Activated CD4-positive, CD25-positive, alpha-beta regulatory T cell treated with anti-CD3 and anti-CD28 coated beads, Interleukin-2, amount 50 U/mL, for 24 hours (primary cell): ENCODE measurements at regions not wholly inside any gene's neighbourhood (a gene's known extent, or its start where the extent isn't known, plus 50 kb on each side); places are given as distances from the start of the nearest gene placed in this dataset.

Experiments
- ATAC-seq, 2 donors: fragments of 150-1000 bp; cut with Tn5 transposase; one replicate each; pipeline ENCODE4 v1.10.0; 2021; ENCODE audit warnings: mild to moderate bottlenecking in 1 of 2, moderate library complexity in 1 of 2

DNA sequence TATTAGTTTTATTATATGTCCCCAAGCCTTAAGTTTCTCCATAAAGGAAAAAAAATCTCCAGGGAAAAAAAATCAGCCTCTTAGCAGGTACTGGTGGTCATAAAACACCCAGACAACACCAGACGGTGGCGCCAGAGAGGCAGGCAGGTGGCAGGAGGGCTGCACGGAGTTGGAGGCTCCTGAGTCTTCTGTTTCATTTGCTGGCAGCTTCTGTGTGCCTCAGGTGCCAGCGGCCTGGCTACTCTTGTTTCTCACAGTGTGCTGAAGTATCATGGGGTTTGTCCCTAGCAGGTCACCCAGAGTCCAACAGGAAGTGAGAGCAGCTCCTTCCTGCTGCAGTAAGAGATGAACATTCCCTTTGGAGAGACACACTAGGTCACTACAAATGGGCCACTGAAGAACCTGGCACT lies 123.3 kb upstream of the GADD45A start:
- peak; percentile 85 for ATAC-seq

- ATAC-seq, result no peak
Measured at GRCh38 chr1:67563684-67564083, 121.3 kb upstream of the GADD45A start.

- no peak for ATAC-seq
Measured at GRCh38 chr1:67564193-67564592, 120.8 kb upstream of the GADD45A start.

GRCh38 chr1:67566803-67567377 lies 118.1 kb upstream of the GADD45A start:
- no peak for ATAC-seq

DNA sequence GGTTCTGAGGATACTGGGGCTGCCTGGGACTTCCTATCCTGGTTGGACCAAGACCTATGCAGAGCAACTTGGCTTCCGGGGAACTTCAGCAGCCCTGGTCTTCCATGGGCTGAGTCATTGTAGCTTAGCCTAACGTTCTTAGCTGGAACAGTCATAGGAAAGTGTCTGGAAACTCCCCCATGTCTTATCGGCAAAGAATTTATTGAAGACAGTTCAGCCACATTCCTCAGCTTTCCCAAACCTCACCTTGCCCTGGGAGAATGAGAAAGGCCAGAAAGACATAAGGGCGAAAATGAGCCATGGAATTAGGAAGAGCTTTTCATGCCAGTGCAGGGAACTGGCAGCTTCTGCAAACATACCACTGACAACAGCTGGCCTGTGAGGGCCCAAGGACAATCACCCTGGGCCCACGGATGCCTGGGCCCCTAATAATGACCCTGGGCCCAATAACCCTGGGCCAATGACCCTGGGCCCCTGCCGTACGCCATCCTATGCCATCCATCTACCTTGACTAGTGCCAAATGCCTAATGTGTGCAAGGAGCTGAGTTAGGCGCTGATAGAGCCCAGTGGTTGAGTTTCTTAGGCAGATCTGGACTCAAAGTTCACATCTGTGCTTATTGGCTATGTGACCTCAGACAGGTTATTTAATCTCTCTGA lies 114.4 kb upstream of the GADD45A start:
- ATAC-seq, result no peak

DNA sequence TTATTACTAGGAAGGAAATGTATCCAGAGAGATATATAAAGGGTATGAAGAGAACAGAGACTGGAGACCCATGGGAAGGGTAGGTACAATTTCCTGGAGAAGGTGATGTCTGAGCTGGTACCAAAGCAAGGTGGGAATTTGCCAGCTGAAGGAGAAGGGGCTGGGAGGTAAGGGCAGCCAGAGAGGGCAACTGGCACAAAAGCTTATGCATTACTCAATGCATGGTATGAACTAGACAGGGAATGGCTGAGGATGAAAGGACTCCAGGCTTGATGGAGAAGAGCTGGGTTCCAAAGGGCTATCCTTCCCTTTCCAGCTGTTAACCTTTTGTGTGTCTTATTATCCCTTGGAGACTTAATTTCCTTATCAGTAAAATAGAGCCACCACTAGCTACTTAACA lies 113.6 kb upstream of the GADD45A start:
- ATAC-seq, result no peak

GRCh38 chr1:67571901-67572593 lies 113.0 kb upstream of the GADD45A start:
- ATAC-seq, result no peak

GRCh38 chr1:67572594-67573221 lies 112.3 kb upstream of the GADD45A start:
- no peak for ATAC-seq

- no peak for ATAC-seq
Measured at GRCh38 chr1:67573311-67573872, 111.6 kb upstream of the GADD45A start.

DNA sequence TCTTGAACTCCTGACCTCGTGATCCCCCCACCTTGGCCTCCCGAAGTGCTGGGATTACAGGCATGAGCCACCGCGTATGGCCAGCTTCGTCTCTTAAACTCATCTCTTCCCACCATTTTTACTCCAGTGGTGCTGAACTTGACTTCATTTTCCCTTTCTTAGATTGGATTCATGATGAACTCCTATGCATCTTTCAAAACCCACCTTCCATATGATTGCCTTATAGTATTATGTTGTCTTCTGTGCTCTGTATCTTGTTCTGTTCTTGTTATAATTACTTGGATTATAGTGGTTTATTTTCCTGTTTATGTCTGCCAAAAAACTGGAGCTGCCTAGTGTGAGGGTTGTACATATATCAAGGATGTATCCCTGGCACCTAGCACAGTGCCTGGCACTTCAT lies 110.8 kb upstream of the GADD45A start:
- ATAC-seq, result no peak

DNA sequence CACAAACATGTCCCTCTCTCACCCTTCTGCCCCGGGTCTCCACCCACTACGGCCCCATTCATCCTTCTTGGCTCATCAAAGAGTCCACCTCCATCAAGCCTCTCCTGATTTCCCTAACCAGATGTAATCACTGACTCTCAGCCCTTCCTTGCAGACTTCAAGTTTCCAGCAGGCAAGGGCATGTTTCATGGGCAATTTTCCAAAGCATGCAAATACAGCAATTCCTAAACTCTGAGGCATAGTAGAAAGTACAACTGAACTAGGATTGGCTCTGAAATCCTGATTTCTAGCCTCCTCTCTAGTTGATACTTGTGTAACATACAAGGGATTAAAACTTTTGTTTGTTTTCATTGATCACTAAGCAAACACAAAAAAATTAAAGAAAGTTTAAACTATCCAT lies 109.1 kb upstream of the GADD45A start:
- no peak for ATAC-seq

- ATAC-seq, result no peak
Measured at GRCh38 chr1:67576474-67576873, 108.5 kb upstream of the GADD45A start.

DNA sequence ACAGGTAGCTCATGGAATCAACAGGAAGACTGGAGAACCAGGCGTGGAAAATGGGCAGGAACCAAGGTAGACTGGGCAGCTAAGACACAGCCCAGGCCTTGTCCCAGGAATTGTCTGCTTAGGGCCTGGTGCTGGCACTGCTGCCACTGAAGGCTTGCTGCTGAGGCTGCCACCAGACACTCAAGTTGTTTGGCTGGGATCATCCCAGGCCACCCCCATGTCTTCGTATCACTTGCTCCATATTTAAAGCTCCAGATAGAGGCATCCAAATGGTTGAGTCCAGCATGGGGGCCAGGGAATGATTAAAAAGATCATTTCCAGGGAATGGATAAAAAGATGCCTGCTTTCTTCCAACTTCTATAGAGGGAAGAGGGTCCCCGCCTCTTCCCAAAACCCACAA lies 107.4 kb upstream of the GADD45A start:
- no peak for ATAC-seq

- ATAC-seq, result no peak
Measured at GRCh38 chr1:67578397-67579020, 106.5 kb upstream of the GADD45A start.

- ATAC-seq, result no peak
Measured at GRCh38 chr1:67579623-67580394, 105.2 kb upstream of the GADD45A start.

DNA sequence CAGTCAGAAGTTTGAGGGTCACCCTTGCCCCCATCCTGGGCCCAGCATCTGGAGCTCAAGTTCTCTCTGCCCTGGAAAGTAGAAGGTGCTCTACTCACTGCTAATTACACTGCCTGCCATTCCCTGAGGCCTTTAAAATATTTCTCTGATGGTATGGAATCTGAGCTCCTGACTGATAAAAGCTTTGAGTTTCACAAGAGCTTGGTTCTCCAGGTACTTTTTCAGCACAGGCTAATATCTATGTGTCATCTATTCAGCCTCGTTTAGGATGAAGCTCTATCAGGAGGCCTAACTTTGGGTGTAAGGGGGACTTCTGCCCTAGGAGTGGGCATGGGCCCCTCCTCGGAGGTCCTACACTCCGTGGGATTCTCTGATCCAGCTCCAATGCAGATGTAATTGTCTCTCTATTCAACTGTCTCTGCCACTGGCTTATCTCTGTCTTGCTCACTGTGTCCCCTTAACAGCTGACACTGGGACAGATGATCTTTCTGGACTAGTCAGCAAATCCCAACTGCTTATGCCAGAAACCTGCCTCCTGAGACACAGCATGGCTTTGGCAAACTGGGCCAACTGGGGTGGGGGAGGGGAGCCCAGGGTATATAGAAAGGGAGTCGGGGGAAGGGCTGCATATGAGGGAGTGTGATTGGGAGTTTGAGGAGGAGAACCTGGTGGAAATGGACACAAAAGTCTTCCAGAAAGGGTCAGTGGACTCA lies 104.2 kb upstream of the GADD45A start:
- ATAC-seq, result no peak

GRCh38 chr1:67582625-67583461 lies 102.2 kb upstream of the GADD45A start:
- ATAC-seq, result no peak

DNA sequence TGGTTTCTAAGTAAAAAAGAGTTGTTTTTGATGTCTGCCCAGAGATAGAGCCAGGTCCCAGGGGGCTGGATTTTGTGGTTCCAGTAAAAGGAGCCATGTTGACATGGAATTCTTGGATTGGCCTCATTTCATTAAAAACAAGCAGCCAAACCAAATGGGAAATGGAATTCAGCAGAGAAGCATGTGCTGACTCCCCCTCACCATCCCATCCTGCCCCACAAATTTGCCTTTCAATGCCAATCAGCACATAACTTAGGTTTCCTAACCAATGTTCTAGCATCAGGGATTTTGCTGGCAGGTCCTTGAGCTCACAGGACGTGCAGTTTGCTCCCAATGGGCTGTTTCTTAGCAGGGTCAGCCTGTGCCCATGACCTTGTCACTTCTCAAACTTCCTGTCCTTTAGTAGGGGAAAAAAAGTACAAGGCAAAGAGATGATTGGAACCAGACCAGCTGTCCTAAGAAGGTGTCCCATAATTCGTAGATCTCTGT lies 101.5 kb upstream of the GADD45A start:
- ATAC-seq, result no peak

DNA sequence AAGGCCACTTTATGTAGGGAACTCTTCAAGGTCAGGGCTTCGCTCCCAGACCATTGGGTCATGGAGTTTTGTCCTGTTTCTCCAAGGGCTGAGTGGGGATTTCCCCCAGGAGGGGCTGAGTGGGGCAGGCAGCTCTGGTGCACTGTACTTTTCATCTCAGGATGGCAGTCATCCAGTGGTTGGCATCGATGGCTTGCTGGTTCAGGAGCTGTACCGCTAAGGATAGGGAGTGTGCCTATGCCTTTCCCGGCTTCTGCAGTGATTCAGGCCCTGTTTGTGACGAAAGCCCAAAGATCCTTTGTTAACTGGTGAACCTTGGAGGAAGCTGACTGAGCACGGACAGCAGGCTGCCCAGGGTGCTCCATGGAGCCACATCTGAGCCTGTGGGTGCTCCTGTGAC lies 100.1 kb upstream of the GADD45A start:
- ATAC-seq, result no peak

- no peak for ATAC-seq
Measured at GRCh38 chr1:67586596-67586995, 98.4 kb upstream of the GADD45A start.
